WTC11 (cell line): ENCODE measurements at regions not wholly inside any gene's neighbourhood (a gene's known extent, or its start where the extent isn't known, plus 50 kb on each side); places are given as distances from the start of the nearest gene placed in this dataset.

Experiments used
- ATAC-seq: fragments of 200-7000 bp; cut with Tn5 transposase; 2 replicates; pipeline ENCODE4 v1.10.0; 2021; ENCODE audit warnings: mild to moderate bottlenecking, moderate library complexity
- CTCF ChIA-PET: fragments of 300-600 bp; sonication (Branson Sonifier 250); formaldehyde crosslinking; loops from one replicate; lab custom pipeline; 2021; ENCODE audit warnings: antibody characterized with exemption; lab: Charles Lee
- POLR2A ChIA-PET: fragments of 350-600 bp; sonication (Branson Sonifier 250); formaldehyde crosslinking; loops from one replicate; lab custom pipeline; 2021; ENCODE audit warnings: antibody characterized with exemption; lab: Charles Lee
- DNase-seq: peaks from one replicate; pipeline ENCODE4 v3.0.0; 2021; ENCODE audit warnings: low spot score
- H3K27ac Mint-ChIP-seq: 2 replicates; pipeline ENCODE4 v1.8.0; 2021; ENCODE audit warnings: mixed read lengths
- H3K27me3 Mint-ChIP-seq: 2 replicates; pipeline ENCODE4 v1.8.0; 2021; ENCODE audit warnings: low read depth, mild to moderate bottlenecking, moderate library complexity, mixed read lengths
- H3K36me3 Mint-ChIP-seq: 2 replicates; pipeline ENCODE4 v1.8.0; 2021; ENCODE audit warnings: mixed read lengths
- H3K4me1 Mint-ChIP-seq: 2 replicates; pipeline ENCODE4 v1.8.0; 2022; ENCODE audit warnings: mixed read lengths
- H3K4me3 Mint-ChIP-seq: 2 replicates; pipeline ENCODE4 v1.8.0; 2021; ENCODE audit warnings: mild to moderate bottlenecking, moderate library complexity, mixed read lengths
- H3K9me3 Mint-ChIP-seq: 2 replicates; pipeline ENCODE4 v1.8.0; 2021; ENCODE audit warnings: mixed read lengths
- AFF4 ChIP-seq: sonication (generic); formaldehyde crosslinking; IDR thresholded peaks from 2 replicates; pipeline ENCODE4 v1.8.1; 2023; ENCODE audit warnings: mild to moderate bottlenecking, missing genetic modification reagents, borderline replicate concordance
- ARID4B ChIP-seq: sonication (generic); formaldehyde crosslinking; IDR thresholded peaks from 2 replicates; pipeline ENCODE4 v1.8.0; 2023; ENCODE audit warnings: missing genetic modification reagents, mild to moderate bottlenecking, borderline replicate concordance
- ATF3 ChIP-seq: sonication (generic); formaldehyde crosslinking; conservative IDR thresholded peaks from 2 replicates; pipeline ENCODE4 v1.8.1; 2022; ENCODE audit warnings: mild to moderate bottlenecking, missing genetic modification reagents
- CREB1 ChIP-seq: sonication (generic); formaldehyde crosslinking; IDR thresholded peaks from 2 replicates; pipeline ENCODE4 v1.8.0; 2023; ENCODE audit warnings: mild to moderate bottlenecking, missing genetic modification reagents
- FOXJ3 ChIP-seq: sonication (generic); formaldehyde crosslinking; IDR thresholded peaks from 2 replicates; pipeline ENCODE4 v1.9.0; 2021; ENCODE audit warnings: missing genetic modification reagents, mild to moderate bottlenecking, borderline replicate concordance
- GTF2I ChIP-seq: fragments of 250-450 bp; sonication (Bioruptor Pico); conservative IDR thresholded peaks from 2 replicates; pipeline ENCODE4 v1.4.0; 2021; ENCODE audit warnings: mild to moderate bottlenecking
- JUN ChIP-seq: sonication (generic); formaldehyde crosslinking; IDR thresholded peaks from 2 replicates; pipeline ENCODE4 v1.8.0; 2023; ENCODE audit warnings: mild to moderate bottlenecking, missing genetic modification reagents
- MYBL2 ChIP-seq: sonication (generic); formaldehyde crosslinking; IDR thresholded peaks from 2 replicates; pipeline ENCODE4 v1.8.1; 2023; ENCODE audit warnings: mild to moderate bottlenecking, moderate library complexity, missing genetic modification reagents
- TEAD4 ChIP-seq: sonication (generic); formaldehyde crosslinking; IDR thresholded peaks from 2 replicates; pipeline ENCODE4 v1.8.0; 2022; ENCODE audit warnings: mild to moderate bottlenecking, missing genetic modification reagents
- TP53 ChIP-seq: sonication (generic); formaldehyde crosslinking; IDR thresholded peaks from 2 replicates; pipeline ENCODE4 v1.8.1; 2023; ENCODE audit warnings: mild to moderate bottlenecking, missing genetic modification reagents
- USF2 ChIP-seq: sonication (generic); formaldehyde crosslinking; IDR thresholded peaks from 2 replicates; pipeline ENCODE4 v1.8.1; 2023; ENCODE audit warnings: mild to moderate bottlenecking, missing genetic modification reagents, moderate library complexity
- ZNF138 ChIP-seq: sonication (generic); formaldehyde crosslinking; conservative IDR thresholded peaks from 2 replicates; pipeline ENCODE4 v1.8.1; 2022; ENCODE audit warnings: mild to moderate bottlenecking, moderate library complexity, missing genetic modification reagents
- ZNF263 ChIP-seq: sonication (generic); formaldehyde crosslinking; IDR thresholded peaks from 2 replicates; pipeline ENCODE4 v1.8.1; 2022; ENCODE audit warnings: low read depth, mild to moderate bottlenecking, moderate library complexity, missing genetic modification reagents
- ZNF317 ChIP-seq: sonication (generic); formaldehyde crosslinking; IDR thresholded peaks from 2 replicates; pipeline ENCODE4 v1.8.1; 2023; ENCODE audit warnings: low read depth, mild to moderate bottlenecking, moderate library complexity, missing genetic modification reagents, borderline replicate concordance
- ZNF416 ChIP-seq: fragments of 250-450 bp; sonication (Bioruptor Pico); IDR thresholded peaks from 2 replicates; pipeline ENCODE4 v1.9.0; 2021; ENCODE audit warnings: mild to moderate bottlenecking, inconsistent platforms
- ZNF532 ChIP-seq: fragments of 250-450 bp; sonication (Bioruptor Pico); IDR thresholded peaks from 2 replicates; pipeline ENCODE4 v1.9.0; 2021; ENCODE audit warnings: mild to moderate bottlenecking, borderline replicate concordance

GRCh38 chr16:86110726-86111125 is 211.8 kb downstream of the IRF8 start:
- Mint-ChIP-seq H3K27ac (no peak overlapping the region), H3K4me3 (no peak overlapping the region), H3K9me3 (peaks cover 3% of the 10 kb centered on the region; the same call in 1 of the 2 replicates), H3K36me3 (no peaks in the 10 kb centered on the region), H3K4me1 (peaks cover 11% of the 10 kb centered on the region), H3K27me3 (no peaks in the 10 kb centered on the region; the same call in 1 of the 2 replicates)
- TF ChIP-seq USF2 = no peak
- no peak for TF ChIP-seq TP53 (CRISPR knock-in tag)
- no peak for TF ChIP-seq GTF2I (CRISPR knock-in tag)
- TF ChIP-seq ZNF317 (CRISPR knock-in tag) = no peak
- TF ChIP-seq ZNF416 (CRISPR knock-in tag) = no peak
- TF ChIP-seq ZNF138 (CRISPR knock-in tag) = no peak
- TF ChIP-seq ZNF532 (CRISPR knock-in tag) = no peak
- TF ChIP-seq ATF3 (CRISPR knock-in tag) = no peak
- no peak for TF ChIP-seq AFF4 (CRISPR knock-in tag)
- no peak for TF ChIP-seq TEAD4 (CRISPR knock-in tag)
- no peak for TF ChIP-seq ARID4B (CRISPR knock-in tag)
- TF ChIP-seq ZNF263 (CRISPR knock-in tag) = no peak
- TF ChIP-seq FOXJ3 (CRISPR knock-in tag) = no peak
- TF ChIP-seq JUN = no peak
- no peak for TF ChIP-seq MYBL2
- TF ChIP-seq CREB1 (CRISPR knock-in tag) = no peak
- ATAC-seq = no peak
- POLR2A ChIA-PET = no interaction called here
- no peak for DNase-seq
- CTCF ChIA-PET = no interaction called here
